Amniotic epithelial cell (primary cell): ENCODE measurements at regions not wholly inside any gene's neighbourhood (a gene's known extent, or its start where the extent isn't known, plus 50 kb on each side); places are given as distances from the start of the nearest gene placed in this dataset.

Experiments used
- DNase-seq: peaks from one replicate; pipeline ENCODE4 v3.0.0-alpha.2; 2010; ENCODE audit warnings: low read depth

GRCh38 chr12:19015285-19015684 is 114.2 kb upstream of the PLEKHA5 start:
- no peak for DNase-seq

GRCh38 chr12:19018302-19018970 is 111.1 kb upstream of the PLEKHA5 start:
- peak; percentile 85 for DNase-seq

- DNase-seq = no peak
These were observed 108.3 kb upstream of the PLEKHA5 start for GRCh38 chr12:19021240-19021639.

- no peak for DNase-seq
These were observed 107.9 kb upstream of the PLEKHA5 start for GRCh38 chr12:19021646-19022045.

GRCh38 chr12:19025582-19025981 is 104.0 kb upstream of the PLEKHA5 start:
- DNase-seq = no peak

- no peak for DNase-seq
These were observed 103.5 kb upstream of the PLEKHA5 start for GRCh38 chr12:19026034-19026433.

GRCh38 chr12:19026614-19027488 is 102.7 kb upstream of the PLEKHA5 start:
- no peak for DNase-seq

GRCh38 chr12:19030180-19030579 is 99.4 kb upstream of the PLEKHA5 start:
- DNase-seq = no peak

- DNase-seq = no peak
These were observed 98.9 kb upstream of the PLEKHA5 start for GRCh38 chr12:19030603-19031002.

GRCh38 chr12:19031032-19031431 is 98.5 kb upstream of the PLEKHA5 start:
- DNase-seq = peak; percentile 72

- no peak for DNase-seq
These were observed 96.7 kb upstream of the PLEKHA5 start for GRCh38 chr12:19032826-19033225.

- DNase-seq = no peak
These were observed 96.3 kb upstream of the PLEKHA5 start for GRCh38 chr12:19033244-19033643.

- DNase-seq = no peak
These were observed 94.6 kb upstream of the PLEKHA5 start for GRCh38 chr12:19034937-19035336.

- peak; percentile 79 for DNase-seq
These were observed 94.0 kb upstream of the PLEKHA5 start for GRCh38 chr12:19035536-19035935.

- DNase-seq = peak; percentile 45
These were observed 92.7 kb upstream of the PLEKHA5 start for GRCh38 chr12:19036673-19037357.

- no peak for DNase-seq
These were observed 91.3 kb upstream of the PLEKHA5 start for GRCh38 chr12:19038209-19038608.

GRCh38 chr12:19039515-19039914 is 90.0 kb upstream of the PLEKHA5 start:
- DNase-seq = no peak

- no peak for DNase-seq
These were observed 87.3 kb upstream of the PLEKHA5 start for GRCh38 chr12:19042221-19042620.

- DNase-seq = no peak
These were observed 85.1 kb upstream of the PLEKHA5 start for GRCh38 chr12:19044430-19044829.

GRCh38 chr12:19044891-19045290 is 84.6 kb upstream of the PLEKHA5 start:
- no peak for DNase-seq

GRCh38 chr12:19045426-19045825 is 84.1 kb upstream of the PLEKHA5 start:
- DNase-seq = peak; percentile 18

GRCh38 chr12:19048943-19049342 is 80.6 kb upstream of the PLEKHA5 start:
- DNase-seq = no peak

- no peak for DNase-seq
These were observed 76.8 kb upstream of the PLEKHA5 start for GRCh38 chr12:19052689-19053088.
